OCI-LY1 (cell line): ENCODE measurements at regions not wholly inside any gene's neighbourhood (a gene's known extent, or its start where the extent isn't known, plus 50 kb on each side); places are given as distances from the start of the nearest gene placed in this dataset.

Experiments used
- H2AFZ ChIP-seq: fragments of 200-600 bp; sonication (generic), shearing (Covaris generic); 2 replicates; pipeline ENCODE4 v1.6.0; 2014; ENCODE audit warnings: antibody characterized with exemption, mild to moderate bottlenecking, low read length
- H3F3A ChIP-seq: fragments of 200-600 bp; sonication (generic), shearing (Covaris generic); 2 replicates; pipeline ENCODE4 v1.6.0; 2014; ENCODE audit warnings: mild to moderate bottlenecking, antibody characterized with exemption, low read length, moderate library complexity; ENCODE audit not compliant: insufficient read depth
- H3K27ac ChIP-seq: fragments of 200-600 bp; sonication (generic); 2 replicates; pipeline ENCODE4 v1.5.1; 2014; ENCODE audit warnings: low read length, mixed run types, mild to moderate bottlenecking, low read depth; ENCODE audit not compliant: poor library complexity, severe bottlenecking
- H3K27me3 ChIP-seq: fragments of 200-600 bp; sonication (generic); 2 replicates; pipeline ENCODE4 v1.6.0; 2014; ENCODE audit warnings: antibody characterized with exemption, mild to moderate bottlenecking, low read length, moderate library complexity; ENCODE audit not compliant: insufficient read depth
- H3K36me3 ChIP-seq: fragments of 200-600 bp; sonication (generic); 2 replicates; pipeline ENCODE4 v1.6.1; 2014; ENCODE audit warnings: mild to moderate bottlenecking, antibody characterized with exemption, low read length, moderate library complexity, mixed read lengths; ENCODE audit not compliant: insufficient read depth
- H3K4me1 ChIP-seq: fragments of 200-600 bp; sonication (generic); 2 replicates; pipeline ENCODE4 v1.5.1; 2014; ENCODE audit warnings: mild to moderate bottlenecking, low read length, moderate library complexity; ENCODE audit not compliant: insufficient read depth, severe bottlenecking
- H3K4me2 ChIP-seq: fragments of 200-600 bp; sonication (generic), shearing (Covaris generic); 2 replicates; pipeline ENCODE4 v1.6.1; 2014; ENCODE audit warnings: low read length
- H3K4me3 ChIP-seq: fragments of 200-600 bp; sonication (generic); 2 replicates; pipeline ENCODE4 v1.5.1; 2014; ENCODE audit warnings: low read length, low read depth, mild to moderate bottlenecking, mixed read lengths; ENCODE audit not compliant: poor library complexity, severe bottlenecking
- H3K79me2 ChIP-seq: fragments of 200-600 bp; shearing (Covaris generic); 2 replicates; pipeline ENCODE4 v1.6.1; 2016; ENCODE audit warnings: mixed run types, low read length, mixed read lengths; ENCODE audit not compliant: insufficient read depth
- H3K9ac ChIP-seq: fragments of 200-600 bp; sonication (generic), shearing (Covaris generic); 2 replicates; pipeline ENCODE4 v1.6.1; 2014; ENCODE audit warnings: mild to moderate bottlenecking, low read length, mixed read lengths
- H3K9me2 ChIP-seq: fragments of 200-600 bp; sonication (generic), shearing (Covaris generic); 2 replicates; pipeline ENCODE4 v1.6.1; 2014; ENCODE audit warnings: low read depth, mild to moderate bottlenecking, low read length, mixed read lengths
- H3K9me3 ChIP-seq: fragments of 200-600 bp; shearing (Covaris generic); 2 replicates; pipeline ENCODE4 v1.6.1; 2014; ENCODE audit warnings: low read length, mixed read lengths
- H4K20me1 ChIP-seq: fragments of 200-600 bp; sonication (generic), shearing (Covaris generic); 2 replicates; pipeline ENCODE4 v1.6.0; 2016; ENCODE audit warnings: mild to moderate bottlenecking, low read length; ENCODE audit not compliant: insufficient read depth
- EZH2 ChIP-seq: fragments of 200-600 bp; sonication (generic), shearing (Covaris generic); IDR thresholded peaks from 2 replicates; pipeline ENCODE4 v1.8.0; 2017; ENCODE audit warnings: borderline replicate concordance, mixed run types, mild to moderate bottlenecking, antibody characterized with exemption, low read length, moderate library complexity, mixed read lengths
- TF ChIP-seq, protein P1 (sequence below): fragments of 200-600 bp; sonication (generic), shearing (Covaris generic); IDR thresholded peaks from 2 replicates; pipeline ENCODE4 v1.5.1; 2017; ENCODE audit warnings: mild to moderate bottlenecking, antibody characterized with exemption, low read length, moderate library complexity, mixed read lengths

DNA sequence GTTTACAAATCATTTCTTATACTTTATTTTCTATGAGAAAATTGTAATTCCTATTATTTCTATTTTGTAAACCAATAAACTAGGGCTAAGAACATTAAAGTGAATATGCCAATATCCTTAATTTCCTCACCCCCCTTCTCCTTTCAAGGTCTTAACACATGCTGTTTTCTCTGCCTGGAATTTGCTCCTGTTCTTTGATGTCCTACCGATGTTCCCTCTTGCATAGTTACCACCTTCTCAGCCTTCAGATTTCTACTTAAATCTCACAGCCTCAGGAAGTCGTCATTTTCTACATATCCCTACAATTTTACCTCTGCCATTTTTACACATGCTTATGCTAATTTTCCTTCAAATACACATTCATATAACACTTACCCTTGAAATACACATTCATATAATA, 890.9 kb upstream of the CDH8 start:
- Histone ChIP-seq H3K4me1 (no peaks in the 10 kb centered on the region), H3K36me3 (no peaks in the 10 kb centered on the region), H3K4me3 (no peak overlapping the region), H3K27me3 (no peaks in the 10 kb centered on the region), H3K9ac (no peak overlapping the region), H3K9me2 (no peaks in the 10 kb centered on the region), H4K20me1 (no peaks in the 10 kb centered on the region), H3K9me3 (no peaks in the 10 kb centered on the region), H3K4me2 (no peak overlapping the region), H3K27ac (no peak overlapping the region), H2AFZ (no peak overlapping the region), H3F3A (no peaks in the 10 kb centered on the region), H3K79me2 (no peaks in the 10 kb centered on the region)
- no peak for TF ChIP-seq EZH2
- TF ChIP-seq, protein P1, sequence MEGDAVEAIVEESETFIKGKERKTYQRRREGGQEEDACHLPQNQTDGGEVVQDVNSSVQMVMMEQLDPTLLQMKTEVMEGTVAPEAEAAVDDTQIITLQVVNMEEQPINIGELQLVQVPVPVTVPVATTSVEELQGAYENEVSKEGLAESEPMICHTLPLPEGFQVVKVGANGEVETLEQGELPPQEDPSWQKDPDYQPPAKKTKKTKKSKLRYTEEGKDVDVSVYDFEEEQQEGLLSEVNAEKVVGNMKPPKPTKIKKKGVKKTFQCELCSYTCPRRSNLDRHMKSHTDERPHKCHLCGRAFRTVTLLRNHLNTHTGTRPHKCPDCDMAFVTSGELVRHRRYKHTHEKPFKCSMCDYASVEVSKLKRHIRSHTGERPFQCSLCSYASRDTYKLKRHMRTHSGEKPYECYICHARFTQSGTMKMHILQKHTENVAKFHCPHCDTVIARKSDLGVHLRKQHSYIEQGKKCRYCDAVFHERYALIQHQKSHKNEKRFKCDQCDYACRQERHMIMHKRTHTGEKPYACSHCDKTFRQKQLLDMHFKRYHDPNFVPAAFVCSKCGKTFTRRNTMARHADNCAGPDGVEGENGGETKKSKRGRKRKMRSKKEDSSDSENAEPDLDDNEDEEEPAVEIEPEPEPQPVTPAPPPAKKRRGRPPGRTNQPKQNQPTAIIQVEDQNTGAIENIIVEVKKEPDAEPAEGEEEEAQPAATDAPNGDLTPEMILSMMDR, result no peak

DNA sequence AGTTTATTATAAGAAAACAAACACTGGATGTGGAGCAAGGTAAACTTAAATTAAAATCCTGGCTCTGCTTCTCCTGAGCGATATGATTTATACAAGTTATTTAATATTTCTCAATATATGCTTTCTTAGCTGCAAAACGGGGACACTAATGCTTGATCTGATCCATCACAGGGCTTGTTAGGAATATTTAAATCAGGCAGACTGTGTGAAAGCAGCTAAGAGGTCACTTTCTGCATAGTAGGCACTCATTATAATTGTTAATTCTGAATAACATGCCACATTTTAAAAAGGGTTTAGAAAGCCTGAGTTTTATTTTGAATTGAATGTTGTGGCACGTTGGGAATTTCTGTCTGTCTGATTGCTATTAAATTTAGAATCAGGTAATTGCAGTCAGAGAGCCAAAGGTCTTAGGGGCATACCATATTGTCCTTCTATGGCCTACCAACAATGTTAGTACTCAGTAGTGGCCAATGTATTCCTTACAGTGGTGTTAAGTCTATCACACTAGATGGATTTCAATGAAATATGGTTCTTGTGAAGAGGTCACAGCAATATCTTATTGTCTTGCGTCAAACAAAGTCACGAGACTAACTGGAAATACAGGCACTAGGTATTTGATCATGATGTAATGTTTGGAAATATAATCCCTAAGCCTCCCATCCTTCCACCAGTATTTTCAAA, 890.0 kb upstream of the CDH8 start:
- H2AFZ ChIP-seq, result no peak overlapping the region

DNA sequence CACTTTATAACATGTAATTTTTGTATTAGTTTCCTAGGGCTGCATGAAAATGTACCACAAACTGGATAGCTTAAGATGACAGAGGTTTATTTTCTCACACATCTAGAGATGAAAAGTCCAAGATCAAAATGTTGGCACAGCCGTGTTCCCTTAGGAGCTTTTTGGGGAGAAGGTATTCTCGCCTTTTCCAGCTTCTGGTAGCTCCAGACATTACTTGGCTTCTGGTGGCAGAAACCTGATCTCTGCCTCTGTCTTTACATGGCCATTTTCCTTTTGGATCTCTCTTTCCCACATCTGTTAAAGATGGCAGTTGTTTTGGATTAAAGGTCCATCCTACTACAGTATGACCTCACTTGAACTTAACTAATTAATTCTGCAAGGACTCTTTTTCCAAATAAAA, 885.7 kb upstream of the CDH8 start:
- TF ChIP-seq, protein P1, result no peak
- TF ChIP-seq EZH2, result no peak
- no peak overlapping the region for H3K4me2 ChIP-seq
- H3K9ac ChIP-seq, result no peak overlapping the region
- H3K9me2 ChIP-seq, result no peaks in the 10 kb centered on the region
- no peak overlapping the region for H2AFZ ChIP-seq
- no peaks in the 10 kb centered on the region for H3K27me3 ChIP-seq
- H3F3A ChIP-seq, result no peaks in the 10 kb centered on the region
- no peaks in the 10 kb centered on the region for H3K36me3 ChIP-seq
- H3K9me3 ChIP-seq, result no peaks in the 10 kb centered on the region
- H3K4me3 ChIP-seq, result no peak overlapping the region
- H4K20me1 ChIP-seq, result no peaks in the 10 kb centered on the region
- H3K4me1 ChIP-seq, result no peaks in the 10 kb centered on the region
- H3K79me2 ChIP-seq, result no peaks in the 10 kb centered on the region
- H3K27ac ChIP-seq, result no peak overlapping the region

More for the DNA sequence above, 890.0 kb upstream of the CDH8 start:
- Histone ChIP-seq H3K9ac (no peak overlapping the region), H3K4me1 (no peaks in the 10 kb centered on the region), H4K20me1 (no peaks in the 10 kb centered on the region), H3K79me2 (no peaks in the 10 kb centered on the region), H3K27me3 (no peaks in the 10 kb centered on the region), H3K27ac (no peak overlapping the region), H3K36me3 (no peaks in the 10 kb centered on the region), H3F3A (no peaks in the 10 kb centered on the region), H3K4me3 (no peak overlapping the region), H3K9me2 (no peaks in the 10 kb centered on the region), H3K4me2 (no peak overlapping the region), H3K9me3 (no peaks in the 10 kb centered on the region)
- TF ChIP-seq, protein P1, result no peak
- no peak for TF ChIP-seq EZH2
